Subcutaneous abdominal adipose tissue (tissue), 5 donors: ENCODE measurements at regions not wholly inside any gene's neighbourhood (a gene's known extent, or its start where the extent isn't known, plus 50 kb on each side); places are given as distances from the start of the nearest gene placed in this dataset.

Source experiments
- H3K27ac ChIP-seq: one replicate; pipeline ENCODE4 v1.7.0; 2013; ENCODE audit warnings: low read depth, mild to moderate bottlenecking, inconsistent platforms, low read length, moderate library complexity
- H3K27me3 ChIP-seq, 5 donors: one replicate each; pipeline ENCODE4 v1.7.0; 2013; ENCODE audit warnings: low read length in 5 of 5, inconsistent platforms in 1 of 5; ENCODE audit not compliant: control insufficient read depth in 5 of 5, insufficient read depth in 4 of 5
- H3K36me3 ChIP-seq, 5 donors: one replicate each; pipeline ENCODE4 v1.7.0; 2013; ENCODE audit warnings: low read length in 5 of 5; ENCODE audit not compliant: control insufficient read depth in 5 of 5, insufficient read depth in 5 of 5
- H3K4me1 ChIP-seq, 5 donors: one replicate each; pipeline ENCODE4 v1.7.0; 2013; ENCODE audit warnings: low read length in 5 of 5, mild to moderate bottlenecking in 3 of 5, moderate library complexity in 1 of 5; ENCODE audit not compliant: control insufficient read depth in 5 of 5, insufficient read depth in 5 of 5
- H3K4me3 ChIP-seq, 5 donors: one replicate each; pipeline ENCODE4 v1.7.0; 2013; ENCODE audit warnings: low read length in 5 of 5, low read depth in 1 of 5
- H3K9ac ChIP-seq, 5 donors: one replicate each; pipeline ENCODE4 v1.7.0; 2013; ENCODE audit warnings: low read length in 5 of 5, mild to moderate bottlenecking in 4 of 5, moderate library complexity in 3 of 5
- H3K9me3 ChIP-seq, 5 donors: one replicate each; pipeline ENCODE4 v1.7.0; 2013; ENCODE audit warnings: low read length in 5 of 5; ENCODE audit not compliant: control insufficient read depth in 5 of 5
- donor health status: healthy.
- donor health status: healthy.
- donor health status: healthy.
- donor health status: healthy.
- donor health status: healthy.

DNA sequence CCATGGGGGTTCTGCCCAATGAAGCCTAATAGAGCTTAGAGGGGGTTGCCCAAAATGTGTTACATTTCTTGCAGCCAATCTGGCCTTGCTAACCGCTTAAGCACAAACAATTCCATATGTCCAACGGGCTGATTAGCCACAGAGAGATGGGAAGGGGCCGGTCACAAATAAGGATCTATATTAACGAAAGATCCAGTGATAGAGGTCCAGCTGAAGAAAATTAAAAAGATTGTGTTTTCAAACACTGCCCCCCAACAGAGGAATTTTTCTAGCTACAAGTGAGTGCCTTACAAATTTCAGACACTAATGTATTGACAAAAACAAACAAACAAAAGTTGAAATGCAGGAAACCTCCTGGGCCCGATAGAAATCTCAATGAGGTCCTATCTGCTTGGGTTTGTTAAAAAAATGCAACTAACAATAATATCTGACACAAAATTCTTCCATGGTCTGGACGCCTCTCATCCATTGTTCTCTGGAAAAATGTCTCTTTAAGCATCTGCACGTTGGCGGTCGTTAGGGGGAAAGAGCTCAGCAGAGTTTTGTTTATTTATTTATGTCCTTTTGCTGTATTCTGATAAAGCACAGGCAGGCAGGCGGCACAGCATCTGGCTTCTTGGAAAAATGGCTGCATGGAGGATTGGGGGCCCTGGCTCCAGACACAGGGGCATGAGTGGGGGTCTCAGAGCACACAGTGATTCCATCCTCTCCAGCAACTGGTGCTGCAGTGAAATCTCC lies 402.0 kb downstream of the RPS24 start:
- Histone ChIP-seq H3K27ac (no peak overlapping the region), H3K9me3 (no peaks in the 10 kb centered on the region), H3K4me3 (no peak overlapping the region), H3K36me3 (no peaks in the 10 kb centered on the region), H3K27me3 (peaks cover 0 to 7% (median 0%) of the 10 kb centered on the region in 5 donors), H3K4me1 (peaks cover 2 to 41% (median 25%) of the 10 kb centered on the region in 5 donors), H3K9ac (no peak overlapping the region)

- Histone ChIP-seq H3K36me3 (no peaks in the 10 kb centered on the region), H3K9ac (no peak overlapping the region), H3K27ac (no peak overlapping the region), H3K4me3 (no peak overlapping the region), H3K9me3 (no peaks in the 10 kb centered on the region), H3K27me3 (peaks cover 0 to 7% (median 0%) of the 10 kb centered on the region in 5 donors), H3K4me1 (peaks cover 2 to 41% (median 25%) of the 10 kb centered on the region in 5 donors)
These were observed 402.5 kb downstream of the RPS24 start for GRCh38 chr10:78436222-78436573.

- Histone ChIP-seq H3K27me3 (peaks cover 0 to 7% (median 0%) of the 10 kb centered on the region in 5 donors), H3K9ac (no peak overlapping the region), H3K4me1 (peaks cover 2 to 41% (median 25%) of the 10 kb centered on the region in 5 donors), H3K36me3 (no peaks in the 10 kb centered on the region), H3K27ac (no peak overlapping the region), H3K4me3 (no peak overlapping the region), H3K9me3 (no peaks in the 10 kb centered on the region)
These were observed 403.2 kb downstream of the RPS24 start for GRCh38 chr10:78436706-78437406.

- H3K4me1 ChIP-seq: peaks cover 2 to 41% (median 25%) of the 10 kb centered on the region in 5 donors
- H3K9ac ChIP-seq: no peak overlapping the region
- peaks cover 0 to 7% (median 0%) of the 10 kb centered on the region in 5 donors for H3K27me3 ChIP-seq
- H3K36me3 ChIP-seq: no peaks in the 10 kb centered on the region
- no peaks in the 10 kb centered on the region for H3K9me3 ChIP-seq
- no peak overlapping the region for H3K4me3 ChIP-seq
- no peak overlapping the region for H3K27ac ChIP-seq
These were observed 403.7 kb downstream of the RPS24 start for GRCh38 chr10:78437407-78437768.

DNA sequence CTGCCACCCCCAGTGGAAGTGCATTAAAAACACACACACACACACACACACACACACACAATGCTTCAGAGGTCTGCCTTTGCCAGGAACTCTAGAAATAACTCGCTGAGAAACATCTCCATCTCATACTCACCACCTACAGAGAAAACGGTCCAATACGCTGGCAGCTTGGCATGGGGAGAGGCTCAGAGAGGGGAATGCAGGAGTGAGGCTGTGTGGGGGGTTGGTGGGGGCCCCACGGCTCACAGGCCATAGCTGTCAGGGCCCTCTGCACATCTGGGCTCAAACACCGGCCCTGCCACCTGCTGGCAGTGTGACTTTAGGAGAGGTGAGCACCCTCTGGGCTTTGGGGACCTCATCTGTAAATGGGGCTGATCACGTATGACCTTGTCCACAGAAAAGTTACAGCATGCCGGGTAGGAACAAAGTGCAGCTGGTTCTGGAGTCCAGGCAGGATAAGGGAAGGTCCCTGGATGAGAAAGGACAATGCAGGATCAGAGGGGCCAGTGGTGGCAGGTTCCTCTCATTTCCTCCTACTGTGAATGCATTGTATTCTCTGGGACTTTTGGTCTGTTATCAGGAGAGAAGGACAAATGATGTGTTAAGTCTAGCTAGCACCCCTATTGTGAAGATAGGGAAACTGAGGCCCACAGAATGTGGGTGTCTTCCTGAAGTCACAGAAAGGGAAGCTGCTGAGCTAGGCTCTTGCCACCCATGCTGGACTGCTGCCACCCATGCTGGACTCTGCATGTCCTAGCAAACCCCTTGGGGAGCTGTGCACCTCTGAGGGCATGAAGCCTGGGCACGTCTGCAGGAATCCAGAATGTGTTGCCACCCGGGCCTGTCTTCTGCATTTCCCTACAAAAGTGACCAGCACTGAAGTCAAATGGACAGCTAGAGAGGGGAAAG lies 404.6 kb downstream of the RPS24 start:
- H3K27me3 ChIP-seq: peaks cover 0 to 10% (median 0%) of the 10 kb centered on the region in 5 donors
- H3K9me3 ChIP-seq: no peaks in the 10 kb centered on the region
- H3K27ac ChIP-seq: no peak overlapping the region
- H3K36me3 ChIP-seq: no peaks in the 10 kb centered on the region
- no peak overlapping the region for H3K4me3 ChIP-seq
- H3K9ac ChIP-seq: no peak overlapping the region
- peaks cover 2 to 32% (median 20%) of the 10 kb centered on the region in 5 donors for H3K4me1 ChIP-seq

DNA sequence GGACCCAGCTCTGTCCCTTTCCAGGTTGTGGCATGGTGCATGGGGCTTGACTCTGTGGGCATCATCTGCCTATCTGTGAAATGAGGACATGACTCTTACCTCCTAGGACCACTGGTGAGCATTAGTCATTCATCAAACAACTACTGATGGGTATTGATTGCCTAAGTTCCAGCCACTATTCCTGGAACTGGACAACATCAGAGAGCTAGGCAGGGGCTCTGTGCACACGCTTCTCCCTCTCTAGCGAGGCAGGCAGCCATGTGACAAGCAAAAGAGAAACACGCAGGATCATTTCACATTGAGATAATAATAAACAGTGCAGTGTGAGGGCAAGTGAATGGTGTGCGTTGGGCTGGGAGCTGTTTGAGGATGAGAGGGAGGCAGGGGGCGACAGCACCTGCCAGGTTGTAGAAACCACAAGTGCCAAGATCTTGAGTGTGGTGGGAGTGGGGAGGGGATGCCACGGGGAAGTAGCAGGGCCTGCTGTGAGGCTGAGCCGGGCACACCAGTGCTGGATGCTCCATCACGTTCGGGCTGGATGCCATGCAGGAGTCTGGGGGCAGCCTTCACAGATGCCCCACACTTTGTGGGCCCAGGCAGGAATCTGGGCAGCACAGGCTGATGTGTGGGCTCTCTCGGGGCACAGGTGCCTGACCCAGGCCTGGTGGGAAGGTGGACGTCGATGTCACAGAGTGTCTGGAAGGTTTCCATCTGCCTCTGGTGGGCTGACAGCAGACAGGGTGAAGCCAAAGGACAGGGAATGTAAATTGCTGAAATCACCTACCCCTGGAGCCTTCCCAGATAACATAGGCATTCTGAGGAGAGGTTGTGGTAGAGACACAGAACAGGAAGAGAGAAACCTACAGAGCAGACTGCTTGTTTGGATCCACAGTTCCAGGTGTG lies 405.5 kb downstream of the RPS24 start:
- Histone ChIP-seq H3K27ac (no peak overlapping the region), H3K4me3 (no peak overlapping the region), H3K36me3 (no peaks in the 10 kb centered on the region), H3K27me3 (peaks cover 0 to 11% (median 0%) of the 10 kb centered on the region in 5 donors), H3K4me1 (peaks cover 2 to 23% (median 12%) of the 10 kb centered on the region in 5 donors), H3K9me3 (no peaks in the 10 kb centered on the region), H3K9ac (no peak overlapping the region)

GRCh38 chr10:78441010-78441409 lies 407.3 kb downstream of the RPS24 start:
- Histone ChIP-seq H3K4me1 (peaks cover 2 to 14% (median 7%) of the 10 kb centered on the region in 5 donors), H3K27me3 (peaks cover 0 to 11% (median under 1%) of the 10 kb centered on the region in 5 donors), H3K9me3 (no peaks in the 10 kb centered on the region), H3K9ac (no peak overlapping the region), H3K4me3 (no peak overlapping the region), H3K36me3 (no peaks in the 10 kb centered on the region), H3K27ac (no peak overlapping the region)

GRCh38 chr10:78441694-78442093 lies 408.0 kb downstream of the RPS24 start:
- H3K9ac ChIP-seq: no peak overlapping the region
- no peak overlapping the region for H3K4me3 ChIP-seq
- H3K27ac ChIP-seq: no peak overlapping the region
- H3K4me1 ChIP-seq: peaks cover 2 to 14% (median 7%) of the 10 kb centered on the region in 5 donors
- no peaks in the 10 kb centered on the region for H3K36me3 ChIP-seq
- no peaks in the 10 kb centered on the region for H3K9me3 ChIP-seq
- H3K27me3 ChIP-seq: peaks cover 0 to 16% (median 4%) of the 10 kb centered on the region in 5 donors

DNA sequence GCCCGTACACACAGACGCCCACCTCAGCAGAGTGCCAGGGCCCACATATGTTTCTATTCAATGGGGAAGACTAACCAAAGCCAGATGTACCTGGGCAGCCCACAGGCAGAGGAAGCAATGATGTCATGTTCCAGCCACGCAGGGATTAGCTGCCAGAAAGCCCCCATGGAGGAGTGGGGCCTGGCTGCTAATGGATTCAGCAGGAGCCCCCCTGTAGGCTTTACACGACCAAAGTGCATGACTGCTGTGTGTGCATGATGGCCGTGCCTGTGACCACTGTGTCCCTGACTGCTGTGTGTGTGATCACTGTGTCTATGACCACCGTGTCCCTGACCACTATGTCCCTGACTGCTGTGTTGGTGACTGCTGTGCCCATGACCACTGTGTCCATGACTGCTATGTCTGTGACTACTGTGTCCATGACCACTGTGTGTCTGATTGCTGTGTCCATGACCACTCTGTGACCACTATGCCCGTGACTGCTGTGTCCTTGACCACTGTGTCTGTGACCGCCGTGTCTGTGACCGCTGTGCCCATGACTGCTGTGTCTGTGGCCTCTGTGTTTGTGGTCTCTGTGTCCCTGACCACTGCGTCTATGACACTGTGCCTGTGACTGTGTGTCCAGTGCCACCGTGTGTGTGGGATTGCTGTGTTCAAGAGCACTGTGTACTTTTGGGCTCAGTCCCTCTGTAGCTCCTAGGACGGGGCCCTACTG lies 409.3 kb downstream of the RPS24 start:
- Histone ChIP-seq H3K4me1 (peaks cover 0 to 6% (median 3%) of the 10 kb centered on the region in 5 donors), H3K27me3 (peaks cover 0 to 16% (median 4%) of the 10 kb centered on the region in 5 donors), H3K27ac (no peak overlapping the region), H3K9ac (no peak overlapping the region), H3K4me3 (no peak overlapping the region), H3K9me3 (no peaks in the 10 kb centered on the region), H3K36me3 (no peaks in the 10 kb centered on the region)
